ENCODE measurements at regions not wholly inside any gene's neighbourhood (a gene's known extent, or its start where the extent isn't known, plus 50 kb on each side); places are given as distances from the start of the nearest gene placed in this dataset.
A peak's percentile ranks its signal among the peaks of the same experiment; 100 is the strongest.

- DNase-seq (no peak), FAIRE-seq (no peak)
- H3K4me3 ChIP-seq (ENCODE audit: low read depth in 1 of 3, low read length in 3 of 3): no peak overlapping the region
- H3K36me3 ChIP-seq (ENCODE audit: control insufficient read depth in 3 of 3, insufficient read depth in 2 of 3, low read depth in 1 of 3, low read length in 3 of 3): no peaks in the 10 kb centered on the region
- 92 to 95% (median 93%) methylated on average over 2 of the region's 2 CpGs for WGBS, 3 donors
- no peaks in the 10 kb centered on the region for H3K4me1 ChIP-seq (ENCODE audit: control insufficient read depth in 3 of 3, insufficient read depth in 2 of 3, low read depth in 1 of 3, low read length in 2 of 3)
- H3K9me3 ChIP-seq (ENCODE audit: control insufficient read depth in 2 of 2, insufficient read depth in 1 of 2, low read depth in 1 of 2, low read length in 1 of 2): no peaks in the 10 kb centered on the region
- peaks cover 0 to 2% (median 0%) of the 10 kb centered on the region in 3 donors for H3K27me3 ChIP-seq (ENCODE audit: control insufficient read depth in 3 of 3, insufficient read depth in 3 of 3, low read length in 3 of 3)
- H3K27ac ChIP-seq (ENCODE audit: low read depth in 1 of 3, low read length in 2 of 3): no peak overlapping the region
Observed at GRCh38 chr6:44514085-44514484, 126.6 kb downstream of the CDC5L start.

DNA sequence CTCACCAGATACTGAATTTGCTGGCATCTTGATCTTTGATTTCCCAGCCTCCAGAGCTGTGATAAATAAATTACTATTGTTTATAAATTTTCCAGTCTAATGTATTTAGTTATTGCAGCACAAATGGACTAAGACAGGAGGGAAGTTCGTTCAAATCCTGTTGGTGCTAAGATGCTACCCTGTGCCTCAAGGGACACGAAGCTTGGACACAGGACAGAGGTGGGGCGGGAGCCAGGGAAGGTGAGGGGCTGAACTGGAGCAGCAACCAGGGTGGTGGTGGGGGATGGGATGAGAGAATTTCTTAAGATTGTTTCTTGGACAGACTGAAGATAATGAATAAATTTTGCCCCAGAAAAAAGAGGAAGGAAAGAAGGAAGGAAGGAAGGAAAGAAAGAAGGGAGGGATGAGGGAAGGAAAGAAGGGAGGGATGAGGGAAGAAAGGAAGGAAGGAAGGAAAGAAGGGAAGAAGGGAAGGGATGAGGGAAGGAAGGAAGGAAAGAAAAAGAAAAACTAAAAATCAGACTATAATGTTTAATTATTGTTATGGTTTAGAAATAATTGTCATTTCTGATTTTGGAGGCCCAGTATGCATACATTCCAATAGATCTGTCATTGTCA is 127.2 kb downstream of the CDC5L start:
- DNase-seq (no peak), FAIRE-seq (no peak)
- Histone ChIP-seq H3K27ac (ENCODE audit: low read depth in 1 of 3, low read length in 2 of 3) (no peak overlapping the region), H3K9me3 (ENCODE audit: control insufficient read depth in 2 of 2, insufficient read depth in 1 of 2, low read depth in 1 of 2, low read length in 1 of 2) (no peaks in the 10 kb centered on the region), H3K27me3 (ENCODE audit: control insufficient read depth in 3 of 3, insufficient read depth in 3 of 3, low read length in 3 of 3) (peaks cover 0 to 2% (median 0%) of the 10 kb centered on the region in 3 donors), H3K36me3 (ENCODE audit: control insufficient read depth in 3 of 3, insufficient read depth in 2 of 3, low read depth in 1 of 3, low read length in 3 of 3) (no peaks in the 10 kb centered on the region), H3K4me1 (ENCODE audit: control insufficient read depth in 3 of 3, insufficient read depth in 2 of 3, low read depth in 1 of 3, low read length in 2 of 3) (no peaks in the 10 kb centered on the region), H3K4me3 (ENCODE audit: low read depth in 1 of 3, low read length in 3 of 3) (no peak overlapping the region)
- 83 to 90% (median 88%) methylated on average over 3 of the region's 3 CpGs for WGBS, 3 donors

DNA sequence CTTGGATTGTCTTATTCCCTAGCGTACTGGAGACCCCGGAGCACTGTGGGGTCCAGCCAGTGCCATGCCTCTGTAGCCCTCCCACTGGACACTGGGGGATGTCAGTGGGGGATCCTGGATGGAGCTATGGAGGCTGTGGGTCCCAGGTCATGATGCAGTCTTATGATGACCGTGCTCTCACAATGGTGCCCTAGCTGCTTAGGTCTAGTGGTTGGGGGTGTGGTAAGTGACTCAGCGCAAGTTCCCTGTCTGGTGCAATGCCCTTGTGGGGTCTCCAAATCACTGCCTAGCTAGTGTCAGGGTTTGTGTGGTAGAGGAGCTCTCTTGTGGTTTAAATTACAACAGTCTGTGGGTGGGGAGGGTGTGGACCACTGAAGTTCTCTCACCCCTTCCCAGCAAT is 135.4 kb downstream of the CDC5L start:
- no peak overlapping the region for H3K4me3 ChIP-seq (ENCODE audit: low read depth in 1 of 3, low read length in 3 of 3)
- H3K4me1 ChIP-seq (ENCODE audit: control insufficient read depth in 3 of 3, insufficient read depth in 2 of 3, low read depth in 1 of 3, low read length in 2 of 3): no peaks in the 10 kb centered on the region
- H3K9me3 ChIP-seq (ENCODE audit: control insufficient read depth in 2 of 2, insufficient read depth in 1 of 2, low read depth in 1 of 2, low read length in 1 of 2): peaks cover 0 to 6% of the 10 kb centered on the region in 2 donors
- no peaks in the 10 kb centered on the region for H3K27me3 ChIP-seq (ENCODE audit: control insufficient read depth in 3 of 3, insufficient read depth in 3 of 3, low read length in 3 of 3)
- DNase-seq (no peak), FAIRE-seq (no peak)
- H3K27ac ChIP-seq (ENCODE audit: low read depth in 1 of 3, low read length in 2 of 3): no peak overlapping the region
- 88 to 97% (median 92%) methylated on average over 4 of the region's 4 CpGs for WGBS, 3 donors
- no peaks in the 10 kb centered on the region for H3K36me3 ChIP-seq (ENCODE audit: control insufficient read depth in 3 of 3, insufficient read depth in 2 of 3, low read depth in 1 of 3, low read length in 3 of 3)

DNA sequence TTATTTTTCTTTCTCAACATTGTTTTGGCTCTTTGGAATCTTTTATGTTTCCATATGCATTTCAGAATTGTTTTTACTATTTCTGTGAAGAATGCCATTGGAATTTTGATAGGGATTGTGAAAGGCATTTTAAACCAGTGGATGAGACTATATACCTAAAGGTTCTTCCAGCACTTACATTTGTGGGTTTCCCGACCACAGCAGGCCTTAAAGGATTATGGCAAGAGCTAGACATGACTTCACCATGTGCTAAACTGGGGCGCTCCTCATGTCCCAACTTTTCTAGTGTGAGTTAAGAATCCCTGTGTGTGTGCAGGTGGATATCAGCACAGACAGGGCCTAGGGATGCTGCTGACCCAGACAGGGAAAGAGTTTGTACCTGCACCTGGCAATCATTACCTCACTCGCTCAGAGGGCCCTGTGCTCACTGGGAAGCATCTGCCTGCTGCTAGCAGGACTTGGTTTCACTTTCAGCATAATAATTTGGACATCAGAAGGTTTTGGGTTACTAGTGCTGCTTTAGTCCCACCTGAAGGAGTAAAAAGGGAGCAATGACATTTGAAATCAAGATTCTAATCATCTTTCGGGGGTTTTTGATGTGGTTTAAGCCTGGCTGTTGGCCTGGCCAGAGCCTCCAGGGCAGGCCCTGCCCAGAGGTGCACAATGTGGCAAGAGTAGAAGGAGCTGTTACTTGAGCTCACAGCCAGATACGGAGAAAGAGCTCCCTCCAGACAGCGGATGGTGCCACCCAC is 137.1 kb downstream of the CDC5L start:
- 60 to 78% (median 71%) methylated on average over 6 of the region's 6 CpGs for WGBS, 3 donors
- Histone ChIP-seq H3K36me3 (ENCODE audit: control insufficient read depth in 3 of 3, insufficient read depth in 2 of 3, low read depth in 1 of 3, low read length in 3 of 3) (no peaks in the 10 kb centered on the region), H3K9me3 (ENCODE audit: control insufficient read depth in 2 of 2, insufficient read depth in 1 of 2, low read depth in 1 of 2, low read length in 1 of 2) (peaks cover 0 to 6% of the 10 kb centered on the region in 2 donors), H3K4me1 (ENCODE audit: control insufficient read depth in 3 of 3, insufficient read depth in 2 of 3, low read depth in 1 of 3, low read length in 2 of 3) (no peaks in the 10 kb centered on the region), H3K27ac (ENCODE audit: low read depth in 1 of 3, low read length in 2 of 3) (no peak overlapping the region), H3K4me3 (ENCODE audit: low read depth in 1 of 3, low read length in 3 of 3) (no peak overlapping the region), H3K27me3 (ENCODE audit: control insufficient read depth in 3 of 3, insufficient read depth in 3 of 3, low read length in 3 of 3) (peaks cover 0 to 5% (median 0%) of the 10 kb centered on the region in 3 donors)
- DNase-seq (peak in 1 of 2 donors; percentile 27), FAIRE-seq (no peak)

DNA sequence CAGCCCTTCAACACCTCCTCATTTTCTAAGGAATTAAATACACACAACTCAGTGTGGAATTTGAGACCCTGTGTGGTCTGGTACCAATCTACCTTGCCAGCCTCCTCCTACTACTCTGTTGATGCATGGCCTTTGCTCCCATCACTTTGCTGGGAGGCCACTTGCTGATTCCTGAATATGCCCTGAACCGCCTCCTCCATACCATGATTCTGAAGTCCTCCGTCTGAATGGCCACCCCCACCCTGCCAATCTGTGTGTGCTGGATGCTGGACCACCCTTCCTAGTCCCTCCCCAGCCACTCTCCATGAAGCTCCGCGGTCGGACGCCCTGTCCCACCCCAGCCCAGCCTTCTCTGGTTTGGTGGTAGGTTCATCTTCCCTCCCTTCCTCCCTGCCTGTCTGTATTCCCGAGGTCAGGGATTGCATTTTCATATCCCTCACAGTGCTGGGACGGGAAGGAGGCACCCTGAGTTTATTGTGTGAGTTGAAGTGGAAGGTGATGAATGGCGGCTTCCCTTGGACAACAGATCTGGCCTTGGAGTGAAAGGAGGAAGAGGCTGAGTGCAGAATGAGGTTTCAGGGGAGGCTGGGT is 138.3 kb downstream of the CDC5L start:
- DNase-seq (no peak), FAIRE-seq (no peak)
- Histone ChIP-seq H3K9me3 (ENCODE audit: control insufficient read depth in 2 of 2, insufficient read depth in 1 of 2, low read depth in 1 of 2, low read length in 1 of 2) (peaks cover 0 to 6% of the 10 kb centered on the region in 2 donors), H3K36me3 (ENCODE audit: control insufficient read depth in 3 of 3, insufficient read depth in 2 of 3, low read depth in 1 of 3, low read length in 3 of 3) (no peaks in the 10 kb centered on the region), H3K27ac (ENCODE audit: low read depth in 1 of 3, low read length in 2 of 3) (no peak overlapping the region), H3K27me3 (ENCODE audit: control insufficient read depth in 3 of 3, insufficient read depth in 3 of 3, low read length in 3 of 3) (peaks cover 0 to 5% (median 0%) of the 10 kb centered on the region in 3 donors), H3K4me1 (ENCODE audit: control insufficient read depth in 3 of 3, insufficient read depth in 2 of 3, low read depth in 1 of 3, low read length in 2 of 3) (no peaks in the 10 kb centered on the region), H3K4me3 (ENCODE audit: low read depth in 1 of 3, low read length in 3 of 3) (no peak overlapping the region)
- WGBS, 3 donors: 86 to 90% (median 86%) methylated on average over 9 of the region's 9 CpGs

GRCh38 chr6:44527181-44527580 is 139.7 kb downstream of the CDC5L start:
- no peak for DNase-seq
- H3K27ac ChIP-seq (ENCODE audit: low read depth in 1 of 3, low read length in 2 of 3): no peak overlapping the region
- H3K4me1 ChIP-seq (ENCODE audit: control insufficient read depth in 3 of 3, insufficient read depth in 2 of 3, low read depth in 1 of 3, low read length in 2 of 3): no peaks in the 10 kb centered on the region
- H3K4me3 ChIP-seq (ENCODE audit: low read depth in 1 of 3, low read length in 3 of 3): no peak overlapping the region
- peaks cover 0 to 3% of the 10 kb centered on the region in 2 donors for H3K9me3 ChIP-seq (ENCODE audit: control insufficient read depth in 2 of 2, insufficient read depth in 1 of 2, low read depth in 1 of 2, low read length in 1 of 2)
- no peak for FAIRE-seq
- 66 to 70% (median 66%) methylated on average over 6 of the region's 6 CpGs for WGBS, 3 donors
- peaks cover 0 to 5% (median 0%) of the 10 kb centered on the region in 3 donors for H3K27me3 ChIP-seq (ENCODE audit: control insufficient read depth in 3 of 3, insufficient read depth in 3 of 3, low read length in 3 of 3)
- no peaks in the 10 kb centered on the region for H3K36me3 ChIP-seq (ENCODE audit: control insufficient read depth in 3 of 3, insufficient read depth in 2 of 3, low read depth in 1 of 3, low read length in 3 of 3)

- 76 to 86% (median 83%) methylated on average over 14 of the region's 14 CpGs for WGBS, 3 donors
- DNase-seq: no peak
- no peak overlapping the region for H3K4me3 ChIP-seq (ENCODE audit: low read depth in 1 of 3, low read length in 3 of 3)
Observed at GRCh38 chr6:44527583-44528369, 140.3 kb downstream of the CDC5L start.

GRCh38 chr6:44528370-44528644 is 140.8 kb downstream of the CDC5L start:
- DNase-seq (no peak), FAIRE-seq (no peak)
- Histone ChIP-seq H3K9me3 (ENCODE audit: control insufficient read depth in 2 of 2, insufficient read depth in 1 of 2, low read depth in 1 of 2, low read length in 1 of 2) (no peaks in the 10 kb centered on the region), H3K36me3 (ENCODE audit: control insufficient read depth in 3 of 3, insufficient read depth in 2 of 3, low read depth in 1 of 3, low read length in 3 of 3) (no peaks in the 10 kb centered on the region), H3K4me3 (ENCODE audit: low read depth in 1 of 3, low read length in 3 of 3) (no peak overlapping the region), H3K27ac (ENCODE audit: low read depth in 1 of 3, low read length in 2 of 3) (no peak overlapping the region), H3K4me1 (ENCODE audit: control insufficient read depth in 3 of 3, insufficient read depth in 2 of 3, low read depth in 1 of 3, low read length in 2 of 3) (no peaks in the 10 kb centered on the region), H3K27me3 (ENCODE audit: control insufficient read depth in 3 of 3, insufficient read depth in 3 of 3, low read length in 3 of 3) (peaks cover 0 to 5% (median 0%) of the 10 kb centered on the region in 3 donors)
- WGBS, 3 donors: 77 to 91% (median 82%) methylated on average over 5 of the region's 5 CpGs

More at GRCh38 chr6:44527583-44528369, 140.3 kb downstream of the CDC5L start:
- Histone ChIP-seq H3K27ac (ENCODE audit: low read depth in 1 of 3, low read length in 2 of 3) (no peak overlapping the region), H3K4me1 (ENCODE audit: control insufficient read depth in 3 of 3, insufficient read depth in 2 of 3, low read depth in 1 of 3, low read length in 2 of 3) (no peaks in the 10 kb centered on the region), H3K27me3 (ENCODE audit: control insufficient read depth in 3 of 3, insufficient read depth in 3 of 3, low read length in 3 of 3) (peaks cover 0 to 5% (median 0%) of the 10 kb centered on the region in 3 donors), H3K9me3 (ENCODE audit: control insufficient read depth in 2 of 2, insufficient read depth in 1 of 2, low read depth in 1 of 2, low read length in 1 of 2) (no peaks in the 10 kb centered on the region), H3K36me3 (ENCODE audit: control insufficient read depth in 3 of 3, insufficient read depth in 2 of 3, low read depth in 1 of 3, low read length in 3 of 3) (no peaks in the 10 kb centered on the region)
- FAIRE-seq: no peak
